SH-SY5Y (cell line): ENCODE measurements at regions not wholly inside any gene's neighbourhood (a gene's known extent, or its start where the extent isn't known, plus 50 kb on each side); places are given as distances from the start of the nearest gene placed in this dataset.

Source experiments
- GATA2 ChIP-seq: IDR thresholded peaks from 2 replicates; pipeline ENCODE4 v1.6.1; 2011; ENCODE audit warnings: mild to moderate bottlenecking, low read depth, low read length
- GATA3 ChIP-seq: IDR thresholded peaks from 2 replicates; pipeline ENCODE4 v1.6.1; 2011; ENCODE audit warnings: low read depth, mild to moderate bottlenecking, low read length, moderate library complexity

GRCh38 chr14:98957211-98958047 is 314.6 kb downstream of the BCL11B start:
- TF ChIP-seq GATA2 (no peak), GATA3 (no peak)
